ENCODE measurements at regions not wholly inside any gene's neighbourhood (a gene's known extent, or its start where the extent isn't known, plus 50 kb on each side); places are given as distances from the start of the nearest gene placed in this dataset.

GRCh38 chr1:72579629-72580028, 297.3 kb upstream of the NEGR1 start:
- H3K27ac Mint-ChIP-seq (ENCODE audit: unreplicated experiment), result no peak overlapping the region
- H3K4me3 Mint-ChIP-seq (ENCODE audit: unreplicated experiment), result no peak overlapping the region
- H3K9me3 ChIP-seq, result no peaks in the 10 kb centered on the region
- intact Hi-C loops (cut with micrococcal nuclease; ENCODE audit: unreplicated experiment), result no loop called here
- no peaks in the 10 kb centered on the region for H3K9me3 Mint-ChIP-seq (ENCODE audit: unreplicated experiment)
- no peaks in the 10 kb centered on the region for H3K36me3 Mint-ChIP-seq (ENCODE audit: insufficient read depth, unreplicated experiment)
- no peaks in the 10 kb centered on the region for H3K4me1 ChIP-seq
- no peak for TF ChIP-seq CTCF (IDR thresholded peaks at IDR 0.05; ENCODE audit: insufficient read depth in 1 of 2, low read depth in 1 of 2, low read length in 1 of 2, severe bottlenecking in 1 of 2, unreplicated experiment in 1 of 2)
- BruUV-seq (replicated peaks), result no TSS peak
- no peaks in the 10 kb centered on the region for H3K36me3 ChIP-seq (ENCODE audit: control insufficient read depth, insufficient read depth, low read length)
- CTCF ChIA-PET, result no interaction called here
- H3K27me3 Mint-ChIP-seq (ENCODE audit: insufficient read depth, unreplicated experiment), result no peaks in the 10 kb centered on the region
- no peak for DNase-seq
- H3K27me3 ChIP-seq (replicated peaks; ENCODE audit: control insufficient read depth, insufficient read depth, low read length), result no peaks in the 10 kb centered on the region
- no peaks in the 10 kb centered on the region for H3K4me1 Mint-ChIP-seq (ENCODE audit: low read depth, unreplicated experiment)
- no peak overlapping the region for H3K4me3 ChIP-seq (ENCODE audit: low read depth, low read length)
- POLR2A ChIA-PET, result no interaction called here

- POLR2A ChIA-PET, result no interaction called here
Measured at GRCh38 chr1:72570815-72571214, 288.5 kb upstream of the NEGR1 start.

GRCh38 chr1:72568113-72568512, 285.8 kb upstream of the NEGR1 start:
- H3K36me3 ChIP-seq (ENCODE audit: control insufficient read depth, insufficient read depth, low read length), result no peaks in the 10 kb centered on the region
- H3K4me3 Mint-ChIP-seq (ENCODE audit: unreplicated experiment), result no peak overlapping the region
- H3K4me3 ChIP-seq (ENCODE audit: low read depth, low read length), result no peak overlapping the region
- no peaks in the 10 kb centered on the region for H3K4me1 ChIP-seq
- intact Hi-C loops (cut with micrococcal nuclease; ENCODE audit: unreplicated experiment), result no loop called here
- no peaks in the 10 kb centered on the region for H3K27me3 ChIP-seq (replicated peaks; ENCODE audit: control insufficient read depth, insufficient read depth, low read length)
- ChIA-PET POLR2A (no interaction called here), CTCF (no interaction called here)
- TF ChIP-seq CTCF (IDR thresholded peaks at IDR 0.05; ENCODE audit: insufficient read depth in 1 of 2, low read depth in 1 of 2, low read length in 1 of 2, severe bottlenecking in 1 of 2, unreplicated experiment in 1 of 2), result no peak
- no peaks in the 10 kb centered on the region for H3K9me3 Mint-ChIP-seq (ENCODE audit: unreplicated experiment)
- H3K27me3 Mint-ChIP-seq (ENCODE audit: insufficient read depth, unreplicated experiment), result no peaks in the 10 kb centered on the region
- H3K9me3 ChIP-seq, result no peaks in the 10 kb centered on the region
- BruUV-seq (replicated peaks), result no TSS peak
- DNase-seq, result no peak
- H3K27ac Mint-ChIP-seq (ENCODE audit: unreplicated experiment), result no peak overlapping the region
- H3K4me1 Mint-ChIP-seq (ENCODE audit: low read depth, unreplicated experiment), result no peaks in the 10 kb centered on the region
- H3K36me3 Mint-ChIP-seq (ENCODE audit: insufficient read depth, unreplicated experiment), result no peaks in the 10 kb centered on the region

More at GRCh38 chr1:72570815-72571214, 288.5 kb upstream of the NEGR1 start:
- no peak overlapping the region for H3K27ac Mint-ChIP-seq (ENCODE audit: unreplicated experiment)
- DNase-seq, result no peak
- Histone ChIP-seq H3K27me3 (replicated peaks; ENCODE audit: control insufficient read depth, insufficient read depth, low read length) (no peaks in the 10 kb centered on the region), H3K36me3 (ENCODE audit: control insufficient read depth, insufficient read depth, low read length) (no peaks in the 10 kb centered on the region), H3K4me1 (no peaks in the 10 kb centered on the region), H3K9me3 (no peaks in the 10 kb centered on the region), H3K4me3 (ENCODE audit: low read depth, low read length) (no peak overlapping the region)
- H3K4me3 Mint-ChIP-seq (ENCODE audit: unreplicated experiment), result no peak overlapping the region
- no peak for TF ChIP-seq CTCF (IDR thresholded peaks at IDR 0.05; ENCODE audit: insufficient read depth in 1 of 2, low read depth in 1 of 2, low read length in 1 of 2, severe bottlenecking in 1 of 2, unreplicated experiment in 1 of 2)
- H3K36me3 Mint-ChIP-seq (ENCODE audit: insufficient read depth, unreplicated experiment), result no peaks in the 10 kb centered on the region
- H3K27me3 Mint-ChIP-seq (ENCODE audit: insufficient read depth, unreplicated experiment), result no peaks in the 10 kb centered on the region
- no peaks in the 10 kb centered on the region for H3K9me3 Mint-ChIP-seq (ENCODE audit: unreplicated experiment)
- no peaks in the 10 kb centered on the region for H3K4me1 Mint-ChIP-seq (ENCODE audit: low read depth, unreplicated experiment)
- intact Hi-C loops (cut with micrococcal nuclease; ENCODE audit: unreplicated experiment), result no loop called here
- CTCF ChIA-PET, result no interaction called here
- no TSS peak for BruUV-seq (replicated peaks)
